ENCODE measurements at regions not wholly inside any gene's neighbourhood (a gene's known extent, or its start where the extent isn't known, plus 50 kb on each side); places are given as distances from the start of the nearest gene placed in this dataset.

- H3F3A ChIP-seq (ENCODE audit: insufficient read depth, low read length) = no peaks in the 10 kb centered on the region
- H3K36me3 ChIP-seq (ENCODE audit: insufficient read depth, low read length) = no peaks in the 10 kb centered on the region
- H3K4me1 ChIP-seq (ENCODE audit: insufficient read depth, low read length, severe bottlenecking) = no peaks in the 10 kb centered on the region
- H3K9me3 ChIP-seq (ENCODE audit: low read length) = no peaks in the 10 kb centered on the region
- H3K9me2 ChIP-seq (ENCODE audit: low read depth, low read length) = no peaks in the 10 kb centered on the region
- H2AFZ ChIP-seq (ENCODE audit: low read length) = no peak overlapping the region
- no peaks in the 10 kb centered on the region for H3K79me2 ChIP-seq (ENCODE audit: insufficient read depth, low read length)
- H3K27me3 ChIP-seq (ENCODE audit: insufficient read depth, low read length) = peaks cover 2% of the 10 kb centered on the region; the same call in 1 of the 2 replicates
- TF ChIP-seq EZH2 (IDR thresholded peaks at IDR 0.05; ENCODE audit: borderline replicate concordance, low read length) (no peak), CTCF (IDR thresholded peaks at IDR 0.05; ENCODE audit: low read length) (no peak)
- no peaks in the 10 kb centered on the region for H4K20me1 ChIP-seq (ENCODE audit: insufficient read depth, low read length)
- no peak overlapping the region for H3K27ac ChIP-seq (ENCODE audit: low read depth, low read length, poor library complexity, severe bottlenecking)
- H3K4me3 ChIP-seq (ENCODE audit: low read depth, low read length, poor library complexity, severe bottlenecking) = no peak overlapping the region
- no peak overlapping the region for H3K9ac ChIP-seq (ENCODE audit: low read length)
- no peak overlapping the region for H3K4me2 ChIP-seq (ENCODE audit: low read length)
Observed at GRCh38 chr20:58078741-58079522, 149.5 kb downstream of the ANKRD60 start.

- H3K27ac ChIP-seq (ENCODE audit: low read depth, low read length, poor library complexity, severe bottlenecking) = no peak overlapping the region
- H3K9me2 ChIP-seq (ENCODE audit: low read depth, low read length) = no peaks in the 10 kb centered on the region
- TF ChIP-seq CTCF (IDR thresholded peaks at IDR 0.05; ENCODE audit: low read length) (no peak), EZH2 (IDR thresholded peaks at IDR 0.05; ENCODE audit: borderline replicate concordance, low read length) (no peak)
- H3K36me3 ChIP-seq (ENCODE audit: insufficient read depth, low read length) = no peaks in the 10 kb centered on the region
- no peaks in the 10 kb centered on the region for H3F3A ChIP-seq (ENCODE audit: insufficient read depth, low read length)
- H2AFZ ChIP-seq (ENCODE audit: low read length) = no peak overlapping the region
- no peak overlapping the region for H3K4me3 ChIP-seq (ENCODE audit: low read depth, low read length, poor library complexity, severe bottlenecking)
- no peak overlapping the region for H3K9ac ChIP-seq (ENCODE audit: low read length)
- H3K4me2 ChIP-seq (ENCODE audit: low read length) = no peak overlapping the region
- peaks cover 2% of the 10 kb centered on the region; the same call in 1 of the 2 replicates for H3K27me3 ChIP-seq (ENCODE audit: insufficient read depth, low read length)
- no peaks in the 10 kb centered on the region for H3K79me2 ChIP-seq (ENCODE audit: insufficient read depth, low read length)
- no peaks in the 10 kb centered on the region for H4K20me1 ChIP-seq (ENCODE audit: insufficient read depth, low read length)
- H3K9me3 ChIP-seq (ENCODE audit: low read length) = no peaks in the 10 kb centered on the region
- H3K4me1 ChIP-seq (ENCODE audit: insufficient read depth, low read length, severe bottlenecking) = no peaks in the 10 kb centered on the region
Observed at GRCh38 chr20:58077282-58077681, 151.2 kb downstream of the ANKRD60 start.

GRCh38 chr20:58076405-58076804 is 152.0 kb downstream of the ANKRD60 start:
- Histone ChIP-seq H3K79me2 (ENCODE audit: insufficient read depth, low read length) (no peaks in the 10 kb centered on the region), H3K9ac (ENCODE audit: low read length) (no peak overlapping the region), H4K20me1 (ENCODE audit: insufficient read depth, low read length) (no peaks in the 10 kb centered on the region), H3K9me3 (ENCODE audit: low read length) (no peaks in the 10 kb centered on the region), H3K4me2 (ENCODE audit: low read length) (no peak overlapping the region), H2AFZ (ENCODE audit: low read length) (no peak overlapping the region), H3F3A (ENCODE audit: insufficient read depth, low read length) (no peaks in the 10 kb centered on the region), H3K9me2 (ENCODE audit: low read depth, low read length) (no peaks in the 10 kb centered on the region), H3K36me3 (ENCODE audit: insufficient read depth, low read length) (no peaks in the 10 kb centered on the region), H3K27ac (ENCODE audit: low read depth, low read length, poor library complexity, severe bottlenecking) (no peak overlapping the region), H3K27me3 (ENCODE audit: insufficient read depth, low read length) (peaks cover 2% of the 10 kb centered on the region; the same call in 1 of the 2 replicates), H3K4me3 (ENCODE audit: low read depth, low read length, poor library complexity, severe bottlenecking) (no peak overlapping the region), H3K4me1 (ENCODE audit: insufficient read depth, low read length, severe bottlenecking) (no peaks in the 10 kb centered on the region)
- TF ChIP-seq EZH2 (IDR thresholded peaks at IDR 0.05; ENCODE audit: borderline replicate concordance, low read length) (no peak), CTCF (IDR thresholded peaks at IDR 0.05; ENCODE audit: low read length) (no peak)

Data from OCI-LY1 (cell line).